ENCODE measurements at regions not wholly inside any gene's neighbourhood (a gene's known extent, or its start where the extent isn't known, plus 50 kb on each side); places are given as distances from the start of the nearest gene placed in this dataset.

- TF ChIP-seq NR2F6 (IDR thresholded peaks at IDR 0.05) (peak; percentile 96), NR2F6 (CRISPR knock-in tag; IDR thresholded peaks at IDR 0.05) (peak; percentile 69), ZNF251 (CRISPR knock-in tag; IDR thresholded peaks at IDR 0.05) (no peak), MED8 (CRISPR knock-in tag; IDR thresholded peaks at IDR 0.05; ENCODE audit: insufficient replicate concordance) (no peak), ADNP (CRISPR knock-in tag; IDR thresholded peaks at IDR 0.05) (no peak), ZNF503 (CRISPR knock-in tag; IDR thresholded peaks at IDR 0.05) (peak; percentile 80), HDAC1 (CRISPR knock-in tag; IDR thresholded peaks at IDR 0.05) (peak; percentile 72), NRL (CRISPR knock-in tag; IDR thresholded peaks at IDR 0.05; ENCODE audit: borderline replicate concordance) (no peak), KLF16 (CRISPR knock-in tag; IDR thresholded peaks at IDR 0.05) (0 out of 4 replicates have a peak, but pooled peaks of 1 of the 2 experiments have one; percentile 54), ZBTB33 (CRISPR knock-in tag; IDR thresholded peaks at IDR 0.05) (peak; percentile 7; the same call in 1 of the 2 replicates), KDM5B (CRISPR knock-in tag; IDR thresholded peaks at IDR 0.05; ENCODE audit: borderline replicate concordance) (no peak), RAD21 (CRISPR knock-in tag; IDR thresholded peaks at IDR 0.05) (no peak), ELK4 (CRISPR knock-in tag; IDR thresholded peaks at IDR 0.05; ENCODE audit: borderline replicate concordance) (no peak), SOX6 (IDR thresholded peaks at IDR 0.05) (no peak), SOX6 (CRISPR knock-in tag; IDR thresholded peaks at IDR 0.05) (peak; percentile 94), ZNF350 (CRISPR knock-in tag; IDR thresholded peaks at IDR 0.05; ENCODE audit: borderline replicate concordance, low read depth) (no peak), YEATS4 (CRISPR knock-in tag; IDR thresholded peaks at IDR 0.05; ENCODE audit: borderline replicate concordance) (0 out of 2 replicates have a peak, but pooled peaks have one; percentile 20), ZNF414 (CRISPR knock-in tag; IDR thresholded peaks at IDR 0.05) (no peak), PHB2 (IDR thresholded peaks at IDR 0.05; ENCODE audit: partially characterized antibody) (no peak), HNRNPH1 (optimal IDR thresholded peaks at IDR 0.05; ENCODE audit: low read depth, low read length) (no peak), ZNF746 (CRISPR knock-in tag; IDR thresholded peaks at IDR 0.05) (peak; percentile 31; the same call in 1 of the 2 replicates), ZNF343 (CRISPR knock-in tag; IDR thresholded peaks at IDR 0.05) (no peak), SIX1 (CRISPR knock-in tag; IDR thresholded peaks at IDR 0.05; ENCODE audit: borderline replicate concordance) (peak; percentile 61), TP53 (CRISPR knock-in tag; conservative IDR thresholded peaks at IDR 0.05) (no peak)
These were observed 193.9 kb downstream of the BCAT1 start (continued) for GRCh38 chr12:24754690-24755638.

Measured in HepG2 (cell line).